MM.1S (cell line): ENCODE measurements at regions not wholly inside any gene's neighbourhood (a gene's known extent, or its start where the extent isn't known, plus 50 kb on each side); places are given as distances from the start of the nearest gene placed in this dataset.

Experiments used
- CTCF ChIP-seq: fragments of 300-600 bp; sonication (generic); IDR thresholded peaks from 2 replicates; pipeline ENCODE4 v1.5.1; 2016; ENCODE audit warnings: antibody characterized with exemption, low read length, mixed read lengths
- EZH2 ChIP-seq: fragments of 300-600 bp; sonication (generic); optimal IDR thresholded peaks from 2 replicates; pipeline ENCODE3; 2017; ENCODE audit warnings: low read depth, mild to moderate bottlenecking, antibody characterized with exemption, low read length, mixed read lengths

GRCh38 chr1:198959032-198959431 lies 320.2 kb downstream of the PTPRC start:
- TF ChIP-seq CTCF (no peak), EZH2 (no peak)
